ENCODE measurements at regions not wholly inside any gene's neighbourhood (a gene's known extent, or its start where the extent isn't known, plus 50 kb on each side); places are given as distances from the start of the nearest gene placed in this dataset.
"Not testable (repeated sequence)": the region's sequence is repeated elsewhere in the genome, so short reads cannot be mapped to it uniquely, and the experiment has no call there.

GRCh38 chr7:116384936-116385635 is 114.5 kb upstream of the CAV2 start:
- DNase-seq: no peak

DNA sequence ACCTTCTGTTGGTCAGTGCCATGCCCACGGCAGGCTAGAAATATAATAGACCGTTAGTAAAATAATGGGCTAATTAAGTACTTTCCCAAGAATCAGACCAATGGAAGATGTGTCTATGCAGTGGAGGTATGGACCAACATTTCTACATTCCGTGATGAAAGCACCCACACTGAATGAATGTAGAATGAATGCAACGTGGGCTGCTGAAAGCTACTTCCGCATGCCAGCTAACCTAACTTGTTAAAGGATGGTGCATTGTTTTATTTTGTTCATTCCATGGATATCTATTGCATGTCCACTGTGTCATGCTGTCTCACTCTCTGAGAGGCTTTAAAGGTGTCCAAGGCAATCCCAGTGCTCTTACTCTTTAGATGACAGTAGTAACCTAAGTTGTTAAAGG is 112.9 kb upstream of the CAV2 start:
- no peak for DNase-seq

GRCh38 chr7:116390363-116390762 is 109.2 kb upstream of the CAV2 start:
- DNase-seq: peak in 1 of 2 experiments; percentile 15

GRCh38 chr7:116392806-116393205 is 106.7 kb upstream of the CAV2 start:
- no peak for DNase-seq

DNA sequence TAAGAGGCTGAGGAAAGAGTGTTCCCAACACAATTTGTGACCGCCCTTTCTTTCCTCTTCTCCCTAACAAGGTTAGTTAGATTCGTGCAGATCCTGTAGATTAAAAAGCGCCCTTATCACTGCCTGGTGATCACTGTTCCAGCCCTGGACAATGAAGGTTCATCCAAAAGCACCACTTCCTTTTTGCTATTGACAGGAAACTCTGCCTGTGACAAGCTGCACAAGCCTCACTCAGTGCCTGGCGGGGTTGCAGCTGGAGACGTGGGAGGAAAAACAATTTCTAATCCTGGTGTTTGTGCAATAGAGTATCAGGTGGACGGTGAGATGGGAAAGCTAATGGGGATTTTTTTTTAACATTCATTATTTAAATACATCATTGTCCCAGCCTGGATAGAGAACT is 105.9 kb upstream of the CAV2 start:
- no peak for DNase-seq

GRCh38 chr7:116394106-116394505 is 105.4 kb upstream of the CAV2 start:
- no peak for DNase-seq

DNA sequence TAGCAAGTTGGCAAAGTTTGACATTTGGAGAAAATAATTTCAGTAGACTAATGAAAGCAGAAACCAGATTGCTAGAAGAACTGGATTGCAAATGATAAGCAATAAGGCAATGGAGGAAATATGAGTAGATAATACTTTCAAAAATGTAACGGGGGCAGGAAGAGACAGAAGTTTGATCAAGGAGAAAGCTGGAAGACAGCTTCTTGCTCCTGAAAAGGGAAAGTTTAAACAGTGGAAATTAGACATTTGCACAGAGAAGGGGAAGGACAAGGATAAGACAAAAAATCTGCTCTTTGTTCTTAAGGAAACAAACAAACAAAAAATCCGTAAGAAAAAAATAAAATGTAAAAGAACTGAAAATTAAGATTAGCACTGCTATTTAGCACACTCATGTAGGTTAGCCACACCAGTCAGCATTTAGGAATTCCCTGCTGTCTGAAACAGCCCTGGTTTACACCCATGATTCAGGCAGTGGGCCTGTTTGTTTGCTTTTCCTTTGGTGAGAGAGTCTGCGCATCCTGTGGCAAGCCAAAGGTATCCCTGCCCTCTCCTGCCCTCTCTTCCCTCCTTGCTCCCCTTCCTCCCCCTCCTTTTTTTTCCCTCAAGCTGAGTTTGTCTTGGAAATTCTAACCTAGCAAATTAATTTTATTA is 104.3 kb upstream of the CAV2 start:
- DNase-seq: peak; percentile 95 to 96

DNA sequence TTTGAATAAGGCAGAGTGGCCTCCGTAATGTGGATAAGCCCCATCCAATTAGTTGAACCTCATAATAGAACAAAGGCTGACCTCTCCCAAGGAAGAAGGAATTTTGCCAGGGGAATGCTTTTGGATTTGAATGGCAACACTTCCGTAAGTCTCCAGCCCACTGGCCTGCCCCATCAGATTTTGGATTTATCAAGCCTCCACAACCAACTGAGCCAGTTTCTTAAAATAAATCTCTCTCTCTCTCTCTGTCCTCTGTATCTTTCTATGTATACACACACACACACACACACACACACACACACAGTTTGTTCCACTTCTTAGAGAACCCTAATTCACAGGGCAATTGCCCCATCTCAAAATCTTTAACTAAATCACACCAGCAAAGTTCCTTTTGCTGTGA is 100.9 kb upstream of the CAV2 start:
- DNase-seq: no peak

DNA sequence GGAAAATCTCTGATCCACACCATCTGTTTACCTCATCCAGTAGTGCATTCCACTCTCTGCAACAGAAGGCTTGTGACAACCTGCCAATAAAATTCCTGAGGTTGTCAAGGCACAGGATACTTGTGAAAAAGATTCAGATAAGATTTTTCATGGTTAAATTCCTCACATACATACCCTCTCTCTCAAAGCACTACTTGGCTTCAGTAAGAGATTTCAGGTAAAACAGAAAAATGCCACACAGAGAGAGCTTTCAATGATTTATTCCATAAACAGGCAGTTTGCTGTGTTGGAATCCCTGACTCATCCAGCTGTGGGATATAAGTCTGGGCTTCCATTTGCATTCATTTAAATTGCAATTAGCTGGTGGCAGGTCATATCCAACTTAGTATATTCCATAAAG is 99.7 kb upstream of the CAV2 start:
- DNase-seq: no peak

GRCh38 chr7:116400522-116400921 is 99.0 kb upstream of the CAV2 start:
- no peak for DNase-seq

GRCh38 chr7:116401711-116402110 is 97.8 kb upstream of the CAV2 start:
- DNase-seq: no peak

DNA sequence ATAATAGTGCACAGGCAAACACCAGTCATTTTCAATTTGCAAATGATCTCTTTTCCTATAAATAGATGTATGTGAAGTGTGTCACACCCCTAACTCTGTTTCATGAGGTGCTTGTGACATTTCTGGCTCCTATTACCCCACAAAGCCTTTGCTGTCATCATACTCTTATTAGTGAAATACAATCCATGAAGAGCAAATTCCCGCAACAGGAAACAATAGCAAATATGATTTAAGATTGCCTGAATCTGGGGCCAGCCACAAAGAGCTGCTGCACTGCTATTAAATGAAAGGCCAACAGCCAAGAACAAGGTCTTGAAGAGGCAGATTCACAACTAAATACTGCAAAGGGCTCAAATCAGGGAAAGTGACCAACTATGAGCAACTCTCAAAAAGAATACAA is 96.3 kb upstream of the CAV2 start:
- no peak for DNase-seq

DNA sequence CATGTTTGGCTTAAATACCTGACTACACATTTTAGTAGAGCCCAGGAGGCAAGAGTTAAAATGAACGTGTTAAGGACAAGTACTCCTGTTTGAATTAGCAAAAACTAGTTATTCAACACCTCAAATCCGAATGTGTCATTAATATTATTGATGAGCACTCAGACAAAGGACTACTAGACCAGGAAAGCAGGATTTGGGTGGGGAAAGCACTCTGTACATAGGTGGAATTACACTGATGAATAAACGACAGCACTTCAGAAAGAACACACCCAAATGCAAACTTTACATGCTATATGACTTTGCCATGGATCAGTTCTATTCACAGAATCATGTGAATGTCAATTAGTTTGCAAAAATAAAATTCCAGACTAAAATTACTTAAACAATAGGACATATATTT is 95.1 kb upstream of the CAV2 start:
- DNase-seq: no peak

DNA sequence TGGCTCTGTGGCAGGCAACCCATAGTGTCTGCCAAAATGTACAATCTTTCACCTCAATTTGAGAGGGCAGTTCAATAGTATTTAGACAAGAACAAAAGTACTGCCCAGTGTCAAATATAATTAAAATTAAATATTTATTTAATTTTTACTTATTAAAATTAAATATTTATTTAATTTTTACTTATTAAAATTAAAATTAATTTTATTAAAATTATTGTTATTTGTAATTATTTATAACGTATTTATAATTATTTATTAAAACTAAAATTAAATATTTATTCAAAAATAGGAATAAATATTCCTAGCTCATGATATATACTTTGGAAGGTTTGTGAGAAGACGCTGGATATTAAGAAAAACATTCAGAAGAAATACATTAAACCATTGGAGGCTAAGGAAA is 93.7 kb upstream of the CAV2 start:
- no peak for DNase-seq

GRCh38 chr7:116407165-116407564 is 92.4 kb upstream of the CAV2 start:
- DNase-seq: no peak

- DNase-seq: no peak
Observed at GRCh38 chr7:116408166-116408565, 91.4 kb upstream of the CAV2 start.

DNA sequence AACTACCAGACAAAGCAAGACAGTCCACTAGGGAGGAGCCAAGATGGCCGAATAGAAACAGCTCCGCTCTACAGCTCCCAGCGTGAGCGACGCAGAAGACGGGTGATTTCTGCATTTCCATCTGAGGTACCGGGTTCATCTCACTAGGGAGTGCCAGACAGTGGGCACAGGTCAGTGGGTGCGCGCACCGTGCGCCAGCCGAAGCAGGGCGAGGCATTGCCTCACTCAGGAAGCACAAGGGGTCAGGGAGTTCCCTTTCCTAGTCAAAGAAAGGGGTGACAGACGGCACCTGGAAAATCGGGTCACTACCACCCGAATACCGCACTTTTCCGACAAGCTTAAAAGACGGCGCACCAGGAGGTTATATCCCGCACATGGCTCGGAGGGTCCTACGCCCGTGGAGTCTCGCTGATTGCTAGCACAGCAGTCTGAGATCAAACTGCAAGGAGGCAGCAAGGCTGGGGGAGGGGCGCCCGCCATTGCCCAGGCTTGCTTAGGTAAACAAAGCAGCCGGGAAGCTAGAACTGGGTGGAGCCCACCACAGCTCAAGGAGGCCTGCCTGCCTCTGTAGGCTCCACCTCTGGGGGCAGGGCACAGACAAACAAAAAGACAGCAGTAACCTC is 90.6 kb upstream of the CAV2 start:
- DNase-seq: not testable (repeated sequence)

- DNase-seq: not testable (repeated sequence)
Observed at GRCh38 chr7:116410694-116411093, 88.8 kb upstream of the CAV2 start.

DNA sequence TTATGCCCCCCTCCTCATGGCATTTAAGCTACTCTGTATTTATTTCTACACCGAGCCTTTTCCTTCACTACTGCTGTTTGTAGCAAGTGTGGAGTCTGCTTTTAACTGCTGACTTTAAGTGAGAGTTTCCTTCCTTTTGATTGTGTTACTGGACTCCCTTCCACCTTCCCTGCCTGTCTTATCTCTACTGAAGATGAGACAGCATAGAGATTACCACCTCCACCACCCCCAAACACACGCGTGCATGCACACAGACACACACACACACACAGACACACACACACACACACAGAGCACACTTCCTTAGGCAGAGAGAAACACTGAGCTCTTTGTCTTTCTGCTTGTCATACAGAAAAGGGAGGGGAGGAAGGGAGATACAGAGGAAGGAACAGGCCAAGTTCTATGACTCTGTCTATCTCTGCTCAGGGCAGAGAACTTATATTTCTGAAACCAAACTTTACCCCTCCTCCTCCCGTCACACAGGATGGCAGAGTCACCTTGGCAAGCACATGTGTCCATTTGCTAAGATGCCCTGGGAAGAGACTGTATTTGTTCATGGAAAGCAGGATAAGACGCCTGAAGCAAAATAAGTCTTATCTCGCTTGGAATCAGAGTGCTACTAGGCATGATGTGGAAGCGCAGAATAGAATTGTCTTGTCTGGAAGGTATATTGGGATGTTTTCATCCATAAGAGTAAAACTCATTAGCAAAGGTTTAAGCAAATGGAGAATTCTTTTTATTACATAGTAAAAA is 81.8 kb upstream of the CAV2 start:
- peak; percentile 87 to 92 for DNase-seq

GRCh38 chr7:116418524-116418923 is 81.0 kb upstream of the CAV2 start:
- DNase-seq: no peak

DNA sequence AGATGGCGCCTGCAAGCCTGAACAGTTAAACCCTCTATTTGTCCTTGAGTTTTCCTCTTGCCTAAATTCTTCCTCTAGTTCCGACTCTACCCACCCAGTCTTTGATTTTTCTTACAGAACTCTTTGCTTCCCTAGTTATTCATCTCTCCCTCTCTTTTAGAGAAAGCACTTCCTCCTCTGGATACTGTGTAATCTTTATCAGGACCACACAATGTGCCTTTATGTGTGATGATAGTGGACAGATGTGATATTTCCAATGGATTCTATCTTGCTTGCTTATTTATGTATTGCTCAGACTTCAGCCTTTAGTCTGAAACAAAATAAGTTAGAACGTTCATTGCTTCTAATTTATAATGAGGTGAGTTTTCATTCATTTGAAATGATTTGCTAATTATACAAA is 79.5 kb upstream of the CAV2 start:
- DNase-seq: no peak

DNA sequence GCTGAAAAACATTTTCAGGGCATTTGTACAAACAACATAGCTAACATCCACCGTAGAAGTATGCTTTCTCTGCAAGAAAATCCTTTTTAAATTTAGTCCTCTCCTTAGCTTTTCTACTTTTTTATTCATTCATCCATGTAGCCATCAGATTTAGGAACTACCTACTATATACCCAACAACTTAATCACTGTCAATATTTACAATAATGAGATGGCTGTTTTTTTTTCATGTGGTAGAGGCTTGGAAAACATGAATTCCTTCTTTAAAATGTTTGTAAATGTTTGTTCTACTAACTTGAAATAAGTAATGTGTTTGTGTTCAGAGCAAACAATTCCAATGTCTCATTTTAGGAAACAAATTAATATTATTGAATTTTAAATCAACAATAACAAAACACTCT is 78.2 kb upstream of the CAV2 start:
- no peak for DNase-seq

- DNase-seq: no peak
Observed at GRCh38 chr7:116422683-116423082, 76.9 kb upstream of the CAV2 start.

GRCh38 chr7:116423499-116423898 is 76.0 kb upstream of the CAV2 start:
- no peak for DNase-seq

All from NCI-H526 (cell line).